Epithelial cell of proximal tubule (primary cell): ENCODE measurements at regions not wholly inside any gene's neighbourhood (a gene's known extent, or its start where the extent isn't known, plus 50 kb on each side); places are given as distances from the start of the nearest gene placed in this dataset.
"Not testable (repeated sequence)": the region's sequence is repeated elsewhere in the genome, so short reads cannot be mapped to it uniquely, and the experiment has no call there.

Experiments used
- DNase-seq: peaks from one replicate; pipeline ENCODE4 v3.0.0-alpha.2; 2011; ENCODE audit warnings: low read depth
- H3K4me3 ChIP-seq: 2 replicates; pipeline ENCODE4 v1.5.1; 2011; ENCODE audit warnings: low read depth, mild to moderate bottlenecking, low read length
- CTCF ChIP-seq: conservative IDR thresholded peaks from 2 replicates; pipeline ENCODE4 v1.5.1; 2012; ENCODE audit warnings: low read depth, mild to moderate bottlenecking, low read length

GRCh38 chr6:84977363-84977705 is 212.9 kb upstream of the TBX18 start:
- no peak for TF ChIP-seq CTCF
- no peak for DNase-seq

GRCh38 chr6:84976526-84977362 is 212.3 kb upstream of the TBX18 start:
- DNase-seq: no peak
- no peak for TF ChIP-seq CTCF
- no peak overlapping the region for H3K4me3 ChIP-seq

More at GRCh38 chr6:84977363-84977705, 212.9 kb upstream of the TBX18 start:
- H3K4me3 ChIP-seq: no peak overlapping the region

- H3K4me3 ChIP-seq: no peak overlapping the region
- no peak for TF ChIP-seq CTCF
- no peak for DNase-seq
Observed at GRCh38 chr6:84975316-84975715, 210.9 kb upstream of the TBX18 start.

GRCh38 chr6:84973606-84974005 is 209.2 kb upstream of the TBX18 start:
- TF ChIP-seq CTCF: no peak

GRCh38 chr6:84967965-84968364 is 203.6 kb upstream of the TBX18 start:
- no peak for DNase-seq
- TF ChIP-seq CTCF: no peak
- H3K4me3 ChIP-seq: no peak overlapping the region

More at GRCh38 chr6:84973606-84974005, 209.2 kb upstream of the TBX18 start:
- no peak overlapping the region for H3K4me3 ChIP-seq
- no peak for DNase-seq

GRCh38 chr6:84967389-84967788 is 203.0 kb upstream of the TBX18 start:
- no peak for DNase-seq
- no peak overlapping the region for H3K4me3 ChIP-seq
- peak; percentile 79 for TF ChIP-seq CTCF

- no peak for TF ChIP-seq CTCF
- DNase-seq: no peak
- no peak overlapping the region for H3K4me3 ChIP-seq
Observed at GRCh38 chr6:84953111-84953755, 188.8 kb upstream of the TBX18 start.

GRCh38 chr6:84944926-84945325 is 180.5 kb upstream of the TBX18 start:
- not testable (repeated sequence) for DNase-seq, H3K4me3 ChIP-seq
